ENCODE measurements at regions not wholly inside any gene's neighbourhood (a gene's known extent, or its start where the extent isn't known, plus 50 kb on each side); places are given as distances from the start of the nearest gene placed in this dataset.

DNA sequence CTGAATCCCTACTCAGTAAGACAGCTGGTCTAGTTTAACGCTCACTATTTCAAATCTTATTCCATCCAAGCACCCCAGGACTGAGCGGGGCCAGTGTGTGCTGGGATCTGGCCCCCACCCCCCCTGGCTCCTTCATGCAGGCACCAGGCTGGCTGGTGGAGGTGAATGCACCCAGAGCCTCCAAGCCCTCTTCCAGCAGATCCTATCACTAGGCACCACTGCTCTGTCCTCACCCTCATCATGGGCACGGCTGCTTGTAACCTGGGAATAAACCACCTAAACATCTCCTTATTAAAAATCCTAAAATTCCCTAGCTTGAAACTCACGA, 194.3 kb downstream of the ARL4C start:
- no peak for DNase-seq

DNA sequence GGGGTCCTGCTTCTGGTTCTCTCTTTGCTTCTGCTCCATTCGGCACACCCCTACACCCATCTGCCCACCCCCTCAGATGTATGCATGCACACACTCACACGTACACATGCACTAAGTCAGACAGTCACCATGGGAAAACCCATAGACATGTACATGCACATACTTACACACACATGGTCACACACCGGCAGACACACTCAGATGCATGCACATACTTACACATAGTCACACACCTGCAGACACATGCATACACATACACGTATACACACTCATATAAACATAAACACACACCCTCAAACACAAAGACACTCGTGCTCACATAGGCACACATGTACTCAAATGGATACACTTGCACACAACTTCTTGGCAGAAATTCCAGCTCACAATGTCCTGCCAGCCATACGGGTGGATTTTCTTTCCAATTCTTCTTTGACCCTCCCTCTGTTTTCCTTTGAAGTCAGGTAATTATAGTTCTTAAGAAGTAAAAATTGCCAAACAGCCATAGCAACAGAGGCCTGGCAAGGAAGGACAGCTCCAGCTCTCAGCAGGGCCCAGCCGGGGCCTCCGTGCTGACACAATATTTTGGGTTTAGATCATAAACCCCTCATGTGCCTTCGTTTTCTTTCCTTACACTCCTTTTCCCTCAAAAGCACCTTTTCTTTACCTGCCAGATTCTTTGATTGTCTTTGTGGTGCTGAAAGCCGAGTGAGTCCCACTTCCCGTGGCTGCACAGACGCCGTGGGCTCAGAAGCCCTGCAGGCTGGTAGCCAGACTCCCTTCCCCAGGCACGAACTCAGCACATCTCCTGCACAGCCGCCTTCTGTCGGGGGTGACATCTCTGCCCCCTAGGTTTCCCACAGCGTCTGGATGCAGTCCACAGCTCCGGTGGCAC, 195.7 kb downstream of the ARL4C start:
- no peak for DNase-seq

- no peak for DNase-seq
These were observed 196.4 kb downstream of the ARL4C start for GRCh38 chr2:234300391-234300925.

- no peak for DNase-seq
These were observed 198.0 kb downstream of the ARL4C start for GRCh38 chr2:234298918-234299317.

DNA sequence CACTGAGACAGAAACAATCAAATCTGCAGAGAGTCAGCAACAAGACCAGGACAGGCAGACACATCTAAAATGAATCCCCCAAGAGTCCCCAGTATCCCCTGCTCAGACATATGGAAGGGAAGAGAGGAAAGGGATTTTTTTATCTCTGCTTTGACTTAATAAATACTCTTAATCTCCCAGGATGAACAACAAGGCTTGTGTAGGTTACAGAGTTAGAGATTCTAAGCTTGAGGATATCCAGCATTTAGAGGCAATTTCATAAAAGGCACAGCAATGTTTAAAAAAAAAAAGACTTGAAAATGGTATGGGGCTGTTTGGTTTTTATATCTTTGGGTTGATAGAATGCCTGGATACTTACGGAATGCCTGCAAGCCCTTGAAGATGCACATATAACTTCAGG, 199.9 kb downstream of the ARL4C start:
- DNase-seq = no peak

DNA sequence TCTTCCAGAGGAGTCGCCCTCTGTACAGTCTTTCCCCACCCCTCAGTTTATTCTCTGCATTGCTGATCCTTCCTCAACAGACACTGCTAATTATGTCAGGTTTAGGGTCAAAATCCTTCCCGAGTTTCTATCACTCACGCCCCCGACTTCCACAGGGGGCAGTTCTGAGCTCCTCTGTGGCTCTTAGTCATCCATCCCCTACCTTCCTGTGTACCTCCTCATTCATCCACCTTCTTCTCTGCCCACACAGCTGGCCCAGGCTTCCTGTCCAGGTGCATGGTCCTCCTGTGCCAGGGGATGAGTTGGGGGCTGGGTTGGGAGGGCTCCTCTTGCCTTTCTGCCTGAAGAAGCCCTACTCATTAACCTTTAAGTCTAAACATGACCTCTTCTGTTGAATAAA, 202.9 kb downstream of the ARL4C start:
- DNase-seq = peak; percentile 77

DNA sequence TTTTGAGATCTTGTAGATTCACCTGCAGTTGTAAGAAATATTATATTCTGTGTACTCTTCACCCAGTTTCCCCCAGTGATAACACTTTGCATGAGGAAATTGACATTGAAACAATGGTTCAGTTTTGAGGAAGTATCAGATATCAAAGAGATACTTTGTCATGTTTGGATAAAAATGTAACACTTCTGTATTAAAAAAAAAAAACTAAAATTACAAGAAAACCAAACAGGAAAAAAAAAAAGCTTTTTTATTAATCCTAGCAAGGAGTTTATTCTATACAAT, 204.0 kb downstream of the ARL4C start:
- DNase-seq = peak; percentile 35

DNA sequence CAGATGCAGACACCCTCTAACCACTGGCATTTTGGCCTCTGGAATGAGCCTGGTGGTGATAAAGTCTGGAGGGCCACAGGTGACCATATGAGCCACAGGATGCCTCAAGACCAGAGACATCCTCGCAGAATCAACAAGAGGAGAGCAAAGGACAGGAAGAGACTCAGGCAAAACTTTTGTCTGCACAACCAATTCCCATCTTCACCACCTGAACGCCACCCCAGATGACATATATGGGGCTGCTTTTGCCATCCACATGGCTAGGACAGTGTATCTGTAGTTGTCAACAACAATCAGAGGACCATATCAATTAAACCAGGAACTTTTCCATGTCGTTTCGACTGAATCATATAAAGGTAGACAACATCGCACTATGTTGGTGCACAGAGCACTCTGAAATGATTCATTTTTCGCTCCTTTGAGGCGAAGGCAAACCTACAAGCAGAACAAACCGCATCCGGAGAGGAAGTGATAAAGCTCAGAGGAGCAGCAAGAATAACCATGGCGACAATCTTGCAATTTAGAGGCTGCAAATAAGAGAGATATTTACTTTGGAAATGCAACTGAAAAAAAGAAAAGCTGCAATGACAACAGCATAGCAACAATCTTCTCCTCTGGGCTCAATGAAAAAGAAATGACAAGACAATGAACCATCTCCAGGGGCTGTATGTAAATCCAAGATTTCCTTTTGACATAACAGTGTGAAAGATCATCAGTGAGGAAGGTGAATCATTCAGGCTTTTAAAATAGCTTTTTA, 204.5 kb downstream of the ARL4C start:
- peak; percentile 32 for DNase-seq

DNA sequence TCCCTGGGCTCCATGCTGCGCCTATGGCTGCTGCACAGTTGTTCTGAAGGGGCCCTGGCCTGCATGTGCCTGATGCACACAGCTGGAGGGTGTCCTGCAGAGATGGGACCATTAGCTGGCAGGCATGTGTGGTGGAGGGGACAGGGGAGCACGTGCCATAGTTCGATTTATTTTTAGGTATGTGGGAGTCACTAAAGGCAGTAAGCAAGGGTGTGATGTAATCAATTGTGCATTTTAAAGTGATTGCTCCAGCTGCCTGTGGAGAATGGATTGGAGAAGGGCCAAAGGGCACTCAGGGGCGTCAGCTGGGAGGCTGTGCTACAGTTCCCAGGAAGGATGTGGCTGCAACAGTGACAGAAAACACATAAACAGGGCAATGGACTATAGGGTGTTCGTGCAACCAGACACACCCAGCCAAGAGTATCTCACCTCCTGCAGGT, 205.1 kb downstream of the ARL4C start:
- peak; percentile 78 for DNase-seq

DNA sequence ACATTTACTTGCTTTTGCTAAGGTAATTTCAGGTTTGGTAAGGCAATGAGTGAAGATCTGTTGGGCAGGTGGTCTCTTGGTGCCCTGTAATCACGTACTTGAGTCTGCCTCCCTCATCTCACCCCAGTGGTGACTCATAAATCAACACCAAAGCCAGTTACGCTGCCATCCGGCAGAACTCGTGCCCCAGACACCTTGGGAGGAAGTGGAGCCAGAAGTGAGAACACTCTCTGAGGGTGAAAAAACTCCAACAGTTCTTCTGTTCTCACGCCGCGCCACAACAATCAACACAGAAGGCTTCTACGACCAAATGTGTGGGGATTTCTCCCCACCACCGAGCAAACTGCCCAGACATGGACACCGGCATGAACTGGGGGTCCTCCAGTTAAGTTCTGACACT, 206.2 kb downstream of the ARL4C start:
- DNase-seq = peak; percentile 32

DNA sequence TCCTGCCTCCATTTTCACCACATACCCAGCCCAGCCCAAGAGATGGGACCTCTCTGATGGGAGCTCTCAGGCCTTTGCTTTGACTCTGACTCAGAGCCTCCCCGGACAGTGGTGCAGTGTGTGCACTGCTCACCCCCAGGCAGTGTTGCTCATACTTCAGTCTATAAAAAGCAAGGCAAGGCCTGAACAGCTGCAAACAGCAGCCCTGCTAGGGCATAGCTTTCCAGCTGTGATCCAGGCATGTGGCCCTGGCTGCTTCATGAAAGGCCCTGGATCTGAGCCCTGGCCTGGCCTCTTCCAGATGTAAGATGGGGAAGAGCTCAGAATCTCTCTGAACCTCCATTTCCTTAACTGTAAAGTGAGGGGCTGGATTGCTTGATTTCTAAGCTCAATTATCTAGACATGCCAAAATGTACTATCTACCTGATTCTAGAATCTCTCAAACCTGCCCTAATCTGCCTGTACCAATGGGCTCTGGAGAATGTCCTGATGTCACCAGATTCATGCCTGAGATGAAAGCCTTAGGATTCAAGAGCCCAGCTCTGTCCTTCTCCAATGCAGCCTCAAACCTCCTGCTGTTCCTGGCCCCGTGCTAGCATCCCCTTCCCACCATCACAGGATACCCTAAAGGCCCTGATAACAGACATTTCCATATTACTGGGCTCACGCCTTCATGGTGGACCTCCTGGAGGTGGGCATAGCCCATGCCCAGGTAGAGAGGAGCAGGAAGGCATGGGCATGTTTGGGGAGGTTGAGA, 206.9 kb downstream of the ARL4C start:
- peak; percentile 10 for DNase-seq

DNA sequence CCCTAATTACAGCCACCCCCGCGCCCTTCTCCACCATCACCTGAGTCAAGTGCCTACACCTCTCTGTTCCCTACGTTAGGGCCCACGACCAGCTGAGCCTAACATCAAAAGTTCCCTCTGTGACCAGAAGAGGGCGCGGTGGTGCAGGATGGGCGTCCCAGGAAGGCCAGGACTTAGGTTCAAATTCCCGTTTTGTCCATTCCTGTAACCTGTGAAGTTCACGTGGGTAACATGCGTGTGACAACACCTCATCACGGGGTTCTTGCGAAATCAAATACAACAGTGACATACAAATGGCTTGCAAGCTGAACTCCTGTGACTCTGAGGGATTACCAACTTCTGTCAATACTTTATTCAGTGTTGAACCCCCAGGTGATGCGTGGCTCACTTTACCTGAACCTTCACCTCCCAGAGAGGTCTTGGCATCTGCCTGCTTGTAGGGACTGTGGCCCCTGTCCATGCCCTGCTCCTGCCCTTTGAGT, 207.9 kb downstream of the ARL4C start:
- DNase-seq = peak; percentile 83

DNA sequence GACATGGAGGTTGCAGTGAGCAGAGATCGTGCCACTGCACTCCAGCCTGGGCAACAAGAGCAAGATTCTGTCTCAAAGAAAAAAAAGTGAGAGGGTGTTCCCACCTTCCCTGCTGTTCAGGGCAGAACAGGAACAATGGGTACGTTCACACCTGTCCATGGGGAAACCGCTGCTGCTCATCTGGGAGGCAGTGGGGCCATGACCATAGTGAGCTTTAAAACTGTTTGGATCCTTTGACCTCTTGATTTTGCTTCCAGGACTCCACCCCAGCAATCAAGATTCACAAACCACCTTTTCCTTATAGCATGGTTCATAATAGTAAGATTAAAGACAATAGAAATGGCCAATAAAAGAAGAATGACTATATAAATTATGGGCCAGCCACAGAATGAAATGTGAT, 209.2 kb downstream of the ARL4C start:
- no peak for DNase-seq

DNA sequence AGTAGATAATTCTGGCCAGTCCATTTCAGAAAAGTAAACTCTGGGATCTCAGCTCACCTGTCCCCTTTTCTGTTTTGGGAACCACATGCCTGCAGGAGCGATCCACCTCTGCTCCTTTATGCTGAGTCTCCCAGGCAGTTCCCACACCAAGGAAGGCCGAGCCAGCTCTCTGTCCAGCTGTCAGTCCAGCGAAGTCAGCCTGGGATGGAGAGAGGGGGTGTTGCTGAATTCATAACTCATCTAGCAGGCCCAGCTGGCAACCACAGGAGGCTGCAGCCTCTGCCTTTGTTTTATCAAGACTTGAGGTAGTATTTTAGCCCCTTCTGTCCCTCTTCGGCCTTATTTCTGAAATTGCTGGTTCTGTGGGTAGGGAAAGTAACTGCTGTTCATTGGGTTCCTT, 209.9 kb downstream of the ARL4C start:
- DNase-seq = no peak

DNA sequence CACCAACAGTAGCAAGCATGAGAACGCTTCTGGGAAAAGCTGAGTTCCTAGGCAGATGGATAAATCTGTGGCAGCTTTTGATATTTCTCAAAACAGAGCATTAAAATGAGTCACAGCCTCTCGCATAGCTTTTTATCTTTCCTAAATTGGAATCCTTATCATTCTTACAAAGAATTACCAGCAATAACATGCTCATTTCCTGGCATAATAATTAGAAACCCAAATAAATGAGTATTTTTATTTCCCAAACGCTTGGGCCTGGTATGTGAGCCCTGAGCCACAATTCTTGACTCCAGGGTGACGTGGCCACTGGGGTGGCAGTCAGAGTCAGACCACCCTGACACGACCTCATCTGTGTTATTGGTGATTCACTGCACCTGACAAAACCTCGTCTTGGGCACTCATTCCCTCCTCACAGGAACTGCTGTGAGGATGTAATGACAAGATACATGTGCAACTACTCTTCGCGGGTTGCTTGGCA, 210.7 kb downstream of the ARL4C start:
- DNase-seq = no peak

DNA sequence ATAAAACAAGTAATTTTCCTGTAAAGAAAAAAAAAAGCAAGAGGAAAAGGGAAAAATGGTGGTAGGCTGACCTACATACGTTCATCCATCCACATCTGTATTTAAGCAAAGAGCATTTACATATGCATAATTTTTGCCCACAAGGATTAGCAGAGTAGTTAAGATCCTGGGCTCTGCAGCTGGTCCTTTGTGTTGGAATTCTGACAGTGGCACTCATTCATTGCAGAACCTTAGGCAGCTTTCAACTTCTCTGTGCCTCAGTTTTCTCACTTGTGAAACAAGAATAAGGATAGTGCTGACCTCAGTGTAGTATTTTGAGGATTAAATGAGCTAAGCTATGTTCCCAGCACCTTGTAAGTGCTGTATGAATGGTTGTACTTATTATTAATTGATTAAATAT, 211.3 kb downstream of the ARL4C start:
- DNase-seq = no peak

DNA sequence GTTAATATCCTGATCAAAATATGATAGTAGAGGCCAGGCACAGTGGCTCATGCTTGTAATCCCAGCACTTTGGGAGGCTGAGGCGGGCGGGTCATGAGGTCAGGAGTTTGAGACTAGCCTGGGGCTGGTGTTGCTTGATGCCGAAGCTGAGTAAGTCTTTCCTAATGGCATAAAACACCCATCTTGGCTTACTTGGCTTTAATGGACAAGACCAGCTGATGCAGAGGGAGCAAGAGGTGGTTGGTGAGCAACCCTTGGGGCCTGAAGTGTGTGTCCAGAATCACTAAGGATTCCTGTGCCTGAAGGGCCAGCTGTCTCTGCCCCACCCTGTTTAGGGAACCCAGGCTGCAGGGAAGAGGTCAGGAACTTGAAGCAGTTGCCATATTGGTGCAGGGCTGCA, 217.2 kb downstream of the ARL4C start:
- DNase-seq = no peak

GRCh38 chr2:234278556-234279255, 218.2 kb downstream of the ARL4C start:
- no peak for DNase-seq

DNA sequence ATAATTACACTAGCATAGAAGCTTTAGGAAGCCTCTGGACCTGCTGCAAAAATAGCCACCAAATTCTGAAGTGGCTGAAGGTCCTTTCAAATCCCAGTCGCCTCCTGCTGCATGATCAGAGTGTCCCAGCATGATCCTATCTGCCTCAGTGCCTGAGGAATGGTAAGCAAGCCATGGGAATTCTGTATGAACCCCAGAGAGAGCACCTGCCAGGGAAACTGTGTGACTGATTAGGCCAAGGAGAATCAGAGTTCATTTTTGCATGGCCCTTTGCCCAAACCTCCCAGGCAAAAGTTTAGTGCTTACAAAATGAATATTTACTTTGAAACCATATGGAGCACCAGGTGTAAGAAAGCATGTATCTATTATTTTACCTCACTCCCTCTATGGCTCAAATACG, 221.4 kb downstream of the ARL4C start:
- DNase-seq = peak; percentile 3

GRCh38 chr2:234273887-234274584, 222.8 kb downstream of the ARL4C start:
- no peak for DNase-seq

- no peak for DNase-seq
These were observed 221.8 kb downstream of the SPP2 start for GRCh38 chr2:234272069-234272850.

Measured in DMS53 (cell line).